ENCODE measurements at regions not wholly inside any gene's neighbourhood (a gene's known extent, or its start where the extent isn't known, plus 50 kb on each side); places are given as distances from the start of the nearest gene placed in this dataset.

- Mint-ChIP-seq H3K27ac (ENCODE audit: unreplicated experiment) (no peak overlapping the region), H3K9me3 (ENCODE audit: unreplicated experiment) (no peaks in the 10 kb centered on the region), H3K4me1 (ENCODE audit: unreplicated experiment) (no peaks in the 10 kb centered on the region), H3K27me3 (ENCODE audit: unreplicated experiment) (no peaks in the 10 kb centered on the region), H3K36me3 (ENCODE audit: low read depth, unreplicated experiment) (no peaks in the 10 kb centered on the region), H3K4me3 (ENCODE audit: unreplicated experiment) (no peak overlapping the region)
- DNase-seq (ENCODE audit: low spot score) = no peak
- TF ChIP-seq CTCF (IDR thresholded peaks at IDR 0.05; ENCODE audit: unreplicated experiment) = no peak
Observed at GRCh38 chr13:78383899-78384298, 219.5 kb downstream of the POU4F1 start.

GRCh38 chr13:78383071-78383484, 220.3 kb downstream of the POU4F1 start:
- no peak overlapping the region for H3K27ac Mint-ChIP-seq (ENCODE audit: unreplicated experiment)
- no peaks in the 10 kb centered on the region for H3K27me3 Mint-ChIP-seq (ENCODE audit: unreplicated experiment)
- H3K36me3 Mint-ChIP-seq (ENCODE audit: low read depth, unreplicated experiment) = no peaks in the 10 kb centered on the region
- H3K9me3 Mint-ChIP-seq (ENCODE audit: unreplicated experiment) = no peaks in the 10 kb centered on the region
- DNase-seq (ENCODE audit: low spot score) = no peak
- TF ChIP-seq CTCF (IDR thresholded peaks at IDR 0.05; ENCODE audit: unreplicated experiment) = no peak
- H3K4me3 Mint-ChIP-seq (ENCODE audit: unreplicated experiment) = no peak overlapping the region
- H3K4me1 Mint-ChIP-seq (ENCODE audit: unreplicated experiment) = no peaks in the 10 kb centered on the region

- no peak overlapping the region for H3K4me3 Mint-ChIP-seq (ENCODE audit: unreplicated experiment)
- no peak for TF ChIP-seq CTCF (IDR thresholded peaks at IDR 0.05; ENCODE audit: unreplicated experiment)
- H3K27ac Mint-ChIP-seq (ENCODE audit: unreplicated experiment) = no peak overlapping the region
- no peaks in the 10 kb centered on the region for H3K4me1 Mint-ChIP-seq (ENCODE audit: unreplicated experiment)
- H3K36me3 Mint-ChIP-seq (ENCODE audit: low read depth, unreplicated experiment) = no peaks in the 10 kb centered on the region
- DNase-seq (ENCODE audit: low spot score) = no peak
- no peaks in the 10 kb centered on the region for H3K27me3 Mint-ChIP-seq (ENCODE audit: unreplicated experiment)
- no peaks in the 10 kb centered on the region for H3K9me3 Mint-ChIP-seq (ENCODE audit: unreplicated experiment)
Observed at GRCh38 chr13:78382491-78382890, 220.9 kb downstream of the POU4F1 start.

GRCh38 chr13:78376822-78377221, 226.5 kb downstream of the POU4F1 start:
- TF ChIP-seq CTCF (IDR thresholded peaks at IDR 0.05; ENCODE audit: unreplicated experiment) = no peak
- no peak overlapping the region for H3K27ac Mint-ChIP-seq (ENCODE audit: unreplicated experiment)
- H3K27me3 Mint-ChIP-seq (ENCODE audit: unreplicated experiment) = peaks cover 2% of the 10 kb centered on the region
- no peak overlapping the region for H3K4me3 Mint-ChIP-seq (ENCODE audit: unreplicated experiment)
- no peaks in the 10 kb centered on the region for H3K4me1 Mint-ChIP-seq (ENCODE audit: unreplicated experiment)
- H3K9me3 Mint-ChIP-seq (ENCODE audit: unreplicated experiment) = no peaks in the 10 kb centered on the region
- no peaks in the 10 kb centered on the region for H3K36me3 Mint-ChIP-seq (ENCODE audit: low read depth, unreplicated experiment)
- no peak for DNase-seq (ENCODE audit: low spot score)

GRCh38 chr13:78376033-78376432, 227.3 kb downstream of the POU4F1 start:
- H3K27me3 Mint-ChIP-seq (ENCODE audit: unreplicated experiment) = peaks cover 2% of the 10 kb centered on the region
- H3K9me3 Mint-ChIP-seq (ENCODE audit: unreplicated experiment) = no peaks in the 10 kb centered on the region
- H3K36me3 Mint-ChIP-seq (ENCODE audit: low read depth, unreplicated experiment) = no peaks in the 10 kb centered on the region
- TF ChIP-seq CTCF (IDR thresholded peaks at IDR 0.05; ENCODE audit: unreplicated experiment) = no peak
- no peaks in the 10 kb centered on the region for H3K4me1 Mint-ChIP-seq (ENCODE audit: unreplicated experiment)
- H3K27ac Mint-ChIP-seq (ENCODE audit: unreplicated experiment) = no peak overlapping the region
- no peak overlapping the region for H3K4me3 Mint-ChIP-seq (ENCODE audit: unreplicated experiment)
- no peak for DNase-seq (ENCODE audit: low spot score)
